SU-DHL-6 (cell line): ENCODE measurements at regions not wholly inside any gene's neighbourhood (a gene's known extent, or its start where the extent isn't known, plus 50 kb on each side); places are given as distances from the start of the nearest gene placed in this dataset.
A peak's percentile ranks its signal among the peaks of the same experiment; 100 is the strongest.

Source experiments
- H2AFZ ChIP-seq: fragments of 200-600 bp; sonication (generic); 2 replicates; pipeline ENCODE4 v1.6.1; 2014; ENCODE audit warnings: low read depth, mild to moderate bottlenecking, moderate library complexity, mixed read lengths, antibody characterized with exemption, low read length; ENCODE audit not compliant: severe bottlenecking
- H3F3A ChIP-seq: fragments of 200-600 bp; shearing (Covaris generic); 2 replicates; pipeline ENCODE4 v1.6.0; 2016; ENCODE audit warnings: antibody characterized with exemption, mild to moderate bottlenecking; ENCODE audit not compliant: insufficient read depth
- H3K27ac ChIP-seq: fragments of 200-600 bp; sonication (generic); 2 replicates; pipeline ENCODE4 v1.5.1; 2016; ENCODE audit warnings: low read depth, mild to moderate bottlenecking, low read length, moderate library complexity, mixed read lengths
- H3K27me3 ChIP-seq: fragments of 200-600 bp; sonication (generic), shearing (Covaris generic); 2 replicates; pipeline ENCODE4 v1.6.0; 2014; ENCODE audit warnings: mild to moderate bottlenecking, low read length
- H3K36me3 ChIP-seq: fragments of 200-600 bp; sonication (generic); 2 replicates; pipeline ENCODE4 v1.6.1; 2014; ENCODE audit warnings: mild to moderate bottlenecking, low read length, mixed read lengths
- H3K4me2 ChIP-seq: fragments of 300-600, 200-600 bp; shearing (Covaris generic), sonication (generic); 2 replicates; pipeline ENCODE4 v1.6.0; 2014; ENCODE audit warnings: low read length, low read depth, mild to moderate bottlenecking; ENCODE audit not compliant: poor library complexity, severe bottlenecking
- H3K4me3 ChIP-seq: fragments of 200-600 bp; sonication (generic); 2 replicates; pipeline ENCODE4 v1.5.1; 2014; ENCODE audit warnings: antibody characterized with exemption, low read length, mild to moderate bottlenecking, mixed read lengths; ENCODE audit not compliant: insufficient read depth, poor library complexity, severe bottlenecking
- H3K79me2 ChIP-seq: fragments of 200-600 bp; sonication (generic); 2 replicates; pipeline ENCODE4 v1.6.1; 2014; ENCODE audit warnings: mild to moderate bottlenecking, low read length, moderate library complexity; ENCODE audit not compliant: insufficient read depth
- H3K9ac ChIP-seq: fragments of 200-600 bp; sonication (generic); 2 replicates; pipeline ENCODE4 v1.7.0; 2014; ENCODE audit warnings: mild to moderate bottlenecking, low read length
- H3K9me2 ChIP-seq: fragments of 200-600 bp; sonication (generic); replicated peaks from 2 replicates; pipeline ENCODE4 v1.6.1; 2014; ENCODE audit warnings: low read length; ENCODE audit not compliant: insufficient read depth
- H3K9me3 ChIP-seq: fragments of 200-600 bp; sonication (generic); 2 replicates; pipeline ENCODE4 v1.6.1; 2014; ENCODE audit warnings: low read length, mixed read lengths; ENCODE audit not compliant: insufficient read depth
- H4K20me1 ChIP-seq: fragments of 200-600 bp; sonication (generic); 2 replicates; pipeline ENCODE4 v1.6.1; 2014; ENCODE audit warnings: low read depth, mild to moderate bottlenecking, antibody characterized with exemption, low read length, moderate library complexity, mixed read lengths
- EZH2phosphoT487 ChIP-seq: fragments of 200-600 bp; sonication (generic), shearing (Covaris generic); conservative IDR thresholded peaks from 2 replicates; pipeline ENCODE4 v1.6.1; 2018; ENCODE audit warnings: mild to moderate bottlenecking, antibody characterized with exemption, low read length, moderate library complexity, mixed read lengths
- TF ChIP-seq, protein P1 (sequence below): fragments of 200-600 bp; sonication (generic); IDR thresholded peaks from one replicate; pipeline ENCODE4 v1.5.1; 2017; ENCODE audit warnings: antibody characterized with exemption, mild to moderate bottlenecking, low read length, moderate library complexity; ENCODE audit not compliant: insufficient read depth, poor library complexity, severe bottlenecking

GRCh38 chr4:29405116-29405515 lies 1315.1 kb upstream of the PCDH7 start:
- TF ChIP-seq, protein P1, sequence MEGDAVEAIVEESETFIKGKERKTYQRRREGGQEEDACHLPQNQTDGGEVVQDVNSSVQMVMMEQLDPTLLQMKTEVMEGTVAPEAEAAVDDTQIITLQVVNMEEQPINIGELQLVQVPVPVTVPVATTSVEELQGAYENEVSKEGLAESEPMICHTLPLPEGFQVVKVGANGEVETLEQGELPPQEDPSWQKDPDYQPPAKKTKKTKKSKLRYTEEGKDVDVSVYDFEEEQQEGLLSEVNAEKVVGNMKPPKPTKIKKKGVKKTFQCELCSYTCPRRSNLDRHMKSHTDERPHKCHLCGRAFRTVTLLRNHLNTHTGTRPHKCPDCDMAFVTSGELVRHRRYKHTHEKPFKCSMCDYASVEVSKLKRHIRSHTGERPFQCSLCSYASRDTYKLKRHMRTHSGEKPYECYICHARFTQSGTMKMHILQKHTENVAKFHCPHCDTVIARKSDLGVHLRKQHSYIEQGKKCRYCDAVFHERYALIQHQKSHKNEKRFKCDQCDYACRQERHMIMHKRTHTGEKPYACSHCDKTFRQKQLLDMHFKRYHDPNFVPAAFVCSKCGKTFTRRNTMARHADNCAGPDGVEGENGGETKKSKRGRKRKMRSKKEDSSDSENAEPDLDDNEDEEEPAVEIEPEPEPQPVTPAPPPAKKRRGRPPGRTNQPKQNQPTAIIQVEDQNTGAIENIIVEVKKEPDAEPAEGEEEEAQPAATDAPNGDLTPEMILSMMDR: no peak
- no peak for TF ChIP-seq EZH2phosphoT487
- H2AFZ ChIP-seq: peak overlapping the region; percentile 48
- no peaks in the 10 kb centered on the region for H3F3A ChIP-seq
- H3K4me3 ChIP-seq: no peak overlapping the region
- no peak overlapping the region for H3K4me2 ChIP-seq
- H3K27me3 ChIP-seq: no peaks in the 10 kb centered on the region
- H3K9ac ChIP-seq: no peak overlapping the region
- no peaks in the 10 kb centered on the region for H4K20me1 ChIP-seq
- peaks cover 2% of the 10 kb centered on the region; the same call in 1 of the 2 replicates for H3K36me3 ChIP-seq
- no peaks in the 10 kb centered on the region for H3K9me2 ChIP-seq
- no peaks in the 10 kb centered on the region for H3K9me3 ChIP-seq
- no peak overlapping the region for H3K27ac ChIP-seq
- no peaks in the 10 kb centered on the region for H3K79me2 ChIP-seq

DNA sequence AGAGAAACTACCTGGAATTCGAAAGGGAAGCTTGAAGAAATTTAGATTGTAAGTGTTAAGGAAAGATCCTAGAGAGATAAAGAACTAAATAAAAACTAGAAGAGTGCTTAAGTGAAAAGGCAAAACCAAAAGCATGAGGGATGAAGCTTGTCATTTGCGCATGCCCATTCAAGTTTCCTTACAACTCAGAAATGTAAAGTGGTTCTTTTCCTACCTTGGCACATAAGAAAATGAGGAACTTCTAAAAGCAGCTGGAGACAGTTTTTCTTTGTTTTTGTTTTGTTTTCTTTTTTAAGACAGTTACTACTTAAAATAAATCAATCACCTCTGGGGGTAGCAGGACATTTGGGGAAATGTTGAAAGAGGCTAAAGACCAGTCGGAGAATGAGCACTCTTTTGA lies 1304.4 kb upstream of the PCDH7 start:
- Histone ChIP-seq H3K79me2 (no peaks in the 10 kb centered on the region), H3K4me3 (peak overlapping the region; percentile 38), H3K27me3 (no peaks in the 10 kb centered on the region), H3K9me2 (no peaks in the 10 kb centered on the region), H4K20me1 (no peaks in the 10 kb centered on the region), H2AFZ (peak overlapping the region; percentile 90), H3K36me3 (no peaks in the 10 kb centered on the region), H3K9me3 (no peaks in the 10 kb centered on the region), H3K4me2 (peak overlapping the region; percentile 56), H3K27ac (peak overlapping the region; percentile 16; the same call in 1 of the 2 replicates), H3F3A (no peaks in the 10 kb centered on the region), H3K9ac (no peak overlapping the region)
- TF ChIP-seq, protein P1: no peak
- no peak for TF ChIP-seq EZH2phosphoT487

DNA sequence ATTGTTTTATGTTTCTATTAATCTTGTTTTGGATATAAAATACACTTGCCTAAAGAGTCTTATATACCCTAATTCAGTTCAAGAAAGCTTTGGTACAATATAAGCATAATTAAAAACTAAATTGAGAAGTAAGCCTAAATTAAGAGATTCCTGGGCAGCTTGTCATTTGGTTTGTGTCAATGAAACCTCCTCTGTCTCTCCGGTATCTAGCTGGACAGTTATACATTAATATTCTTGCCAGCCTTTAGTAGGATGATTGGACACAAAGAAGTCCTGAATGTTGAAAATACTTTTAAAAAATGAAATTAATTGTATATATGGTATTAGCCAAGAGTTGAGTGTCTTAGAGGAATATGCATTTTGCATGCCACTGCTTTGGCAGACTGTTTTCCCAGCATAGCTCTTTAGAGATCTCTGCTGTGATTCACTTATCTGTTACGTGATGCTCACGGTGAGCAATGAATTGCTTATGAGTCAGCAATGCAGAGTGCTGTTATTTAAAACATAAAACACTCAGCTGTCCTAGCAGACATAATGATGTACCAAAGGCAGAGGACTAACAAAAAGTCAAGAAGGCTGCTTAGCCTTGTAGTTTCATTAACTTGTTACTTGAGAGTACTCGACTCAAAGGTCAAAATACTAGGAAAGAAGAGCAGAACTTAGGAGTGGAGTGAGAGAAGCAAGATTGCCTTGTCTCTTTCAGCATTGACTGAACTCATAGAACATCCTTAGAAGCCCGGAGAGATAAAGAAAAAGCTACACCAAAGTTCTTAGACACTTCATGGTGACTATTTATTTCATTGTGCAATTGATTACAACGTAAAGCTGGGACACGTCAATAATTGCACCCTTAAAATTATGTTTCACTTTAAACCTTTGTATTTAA lies 1296.1 kb upstream of the PCDH7 start:
- Histone ChIP-seq H3K9me3 (no peaks in the 10 kb centered on the region), H3K36me3 (no peaks in the 10 kb centered on the region), H3K27ac (no peak overlapping the region), H3K9ac (no peak overlapping the region), H2AFZ (peak overlapping the region; percentile 23), H4K20me1 (no peaks in the 10 kb centered on the region), H3K27me3 (no peaks in the 10 kb centered on the region), H3K9me2 (no peaks in the 10 kb centered on the region), H3K4me2 (no peak overlapping the region), H3K79me2 (no peaks in the 10 kb centered on the region), H3F3A (no peaks in the 10 kb centered on the region), H3K4me3 (no peak overlapping the region)
- TF ChIP-seq, protein P1: no peak
- no peak for TF ChIP-seq EZH2phosphoT487
